ENCODE measurements at regions not wholly inside any gene's neighbourhood (a gene's known extent, or its start where the extent isn't known, plus 50 kb on each side); places are given as distances from the start of the nearest gene placed in this dataset.

- TF ChIP-seq SUZ12 (IDR thresholded peaks at IDR 0.05; ENCODE audit: extremely low read depth, insufficient read depth, insufficient read length) = no peak
- TF ChIP-seq ZNF274 (IDR thresholded peaks at IDR 0.05; ENCODE audit: low read depth, low read length) = no peak
Measured at GRCh38 chr9:129400971-129401622, 219.8 kb downstream of the C9orf50 start.
